Fibroblast of lung (primary cell): ENCODE measurements at regions not wholly inside any gene's neighbourhood (a gene's known extent, or its start where the extent isn't known, plus 50 kb on each side); places are given as distances from the start of the nearest gene placed in this dataset.

Experiments used
- DNase-seq, 2 donors: peaks; one replicate each; pipeline versions ENCODE4 v3.0.0 to v3.0.0-alpha.2; 2010; ENCODE audit warnings: low read depth in 2 of 2
- H2AFZ ChIP-seq: 2 replicates; pipeline ENCODE4 v1.5.1; 2012; ENCODE audit warnings: low read length, control low read depth, inconsistent platforms
- H3K27ac ChIP-seq: 2 replicates; pipeline ENCODE4 v1.5.1; 2011; ENCODE audit warnings: low read length, control low read depth; ENCODE audit not compliant: insufficient read depth
- H3K27me3 ChIP-seq: 2 replicates; pipeline ENCODE4 v1.5.1; 2011; ENCODE audit warnings: mild to moderate bottlenecking, low read length; ENCODE audit not compliant: control insufficient read depth, insufficient read depth
- H3K36me3 ChIP-seq: 2 replicates; pipeline ENCODE4 v1.5.1; 2011; ENCODE audit warnings: low read length; ENCODE audit not compliant: control insufficient read depth, insufficient read depth
- H3K4me1 ChIP-seq: 2 replicates; pipeline ENCODE4 v1.5.1; 2011; ENCODE audit warnings: low read length; ENCODE audit not compliant: control insufficient read depth, insufficient read depth; ENCODE audit errors: extremely low read depth
- H3K4me2 ChIP-seq: 2 replicates; pipeline ENCODE4 v1.5.1; 2011; ENCODE audit warnings: low read length, control low read depth; ENCODE audit not compliant: insufficient read depth; ENCODE audit errors: extremely low read depth
- H3K4me3 ChIP-seq, 4 experiments: fragments of 200-600 bp in 1 of 4; sonication (generic) in 1 of 4; replicated peaks in 1 of 4; 2 replicates each; pipeline ENCODE4 v1.5.1; 2011 to 2016; ENCODE audit warnings: low read length in 4 of 4, low read depth in 3 of 4, mild to moderate bottlenecking in 3 of 4, control low read depth in 2 of 4, inconsistent platforms in 1 of 4, mixed read lengths in 1 of 4; ENCODE audit not compliant: insufficient read depth in 1 of 4; ENCODE audit errors: control extremely low read depth in 1 of 4
- H3K79me2 ChIP-seq: 2 replicates; pipeline ENCODE4 v1.5.1; 2012; ENCODE audit warnings: mild to moderate bottlenecking, low read length, inconsistent platforms; ENCODE audit not compliant: control insufficient read depth, insufficient read depth
- H3K9ac ChIP-seq: 2 replicates; pipeline ENCODE4 v1.5.1; 2011; ENCODE audit warnings: mild to moderate bottlenecking, low read length, control low read depth; ENCODE audit not compliant: insufficient read depth
- H3K9me3 ChIP-seq: 2 replicates; pipeline ENCODE4 v1.5.1; 2012; ENCODE audit warnings: low read depth, low read length; ENCODE audit not compliant: control insufficient read depth, insufficient read depth
- H4K20me1 ChIP-seq: 2 replicates; pipeline ENCODE4 v1.5.1; 2011; ENCODE audit warnings: low read length; ENCODE audit not compliant: control insufficient read depth, insufficient read depth; ENCODE audit errors: extremely low read depth
- CTCF ChIP-seq, 2 donors: IDR thresholded peaks in 1 of 2; conservative IDR thresholded peaks in 1 of 2; 1 replicate in 1 of 2; 2 replicates in 1 of 2; pipeline ENCODE4 v1.5.1; 2011 to 2012; ENCODE audit warnings: low read length in 2 of 2, control low read depth in 1 of 2, inconsistent platforms in 1 of 2, low read depth in 1 of 2, mild to moderate bottlenecking in 1 of 2
- EZH2 ChIP-seq: IDR thresholded peaks from 2 replicates; pipeline ENCODE4 v1.5.1; 2012; ENCODE audit warnings: low read length, control low read depth, mild to moderate bottlenecking; ENCODE audit errors: missing control alignments

- DNase-seq, result no peak
- no peaks in the 10 kb centered on the region for H3K9me3 ChIP-seq
- H3K36me3 ChIP-seq, result no peaks in the 10 kb centered on the region
- no peak overlapping the region for H3K4me3 ChIP-seq
- H3K79me2 ChIP-seq, result no peaks in the 10 kb centered on the region
- H3K27ac ChIP-seq, result no peak overlapping the region
- no peak overlapping the region for H2AFZ ChIP-seq
- no peaks in the 10 kb centered on the region for H3K27me3 ChIP-seq
- H4K20me1 ChIP-seq, result no peaks in the 10 kb centered on the region
- no peaks in the 10 kb centered on the region for H3K4me1 ChIP-seq
- no peak overlapping the region for H3K4me2 ChIP-seq
- H3K9ac ChIP-seq, result no peak overlapping the region
- TF ChIP-seq EZH2 (no peak), CTCF (conservative IDR thresholded peaks at IDR 0.05 in 1 of 2, IDR thresholded peaks at IDR 0.05 in 1 of 2; ENCODE audit: low read depth in 1 of 2, low read length in 2 of 2) (no peak)
Observed at GRCh38 chr7:444606-445005, 75.0 kb downstream of the PDGFA start.

GRCh38 chr7:445020-445419 lies 74.6 kb downstream of the PDGFA start:
- H3K27me3 ChIP-seq, result no peaks in the 10 kb centered on the region
- no peaks in the 10 kb centered on the region for H3K79me2 ChIP-seq
- no peaks in the 10 kb centered on the region for H4K20me1 ChIP-seq
- DNase-seq, result no peak
- no peaks in the 10 kb centered on the region for H3K9me3 ChIP-seq
- H2AFZ ChIP-seq, result no peak overlapping the region
- no peak overlapping the region for H3K4me3 ChIP-seq
- H3K4me2 ChIP-seq, result no peak overlapping the region
- no peaks in the 10 kb centered on the region for H3K36me3 ChIP-seq
- no peak overlapping the region for H3K9ac ChIP-seq
- no peaks in the 10 kb centered on the region for H3K4me1 ChIP-seq
- no peak overlapping the region for H3K27ac ChIP-seq
- no peak for TF ChIP-seq EZH2
- TF ChIP-seq CTCF (conservative IDR thresholded peaks at IDR 0.05 in 1 of 2, IDR thresholded peaks at IDR 0.05 in 1 of 2; ENCODE audit: low read depth in 1 of 2, low read length in 2 of 2), result no peak

GRCh38 chr7:445563-446288 lies 73.9 kb downstream of the PDGFA start:
- Histone ChIP-seq H3K4me1 (no peaks in the 10 kb centered on the region), H3K79me2 (no peaks in the 10 kb centered on the region), H3K27me3 (no peaks in the 10 kb centered on the region), H4K20me1 (no peaks in the 10 kb centered on the region), H2AFZ (no peak overlapping the region), H3K9ac (no peak overlapping the region), H3K36me3 (no peaks in the 10 kb centered on the region), H3K27ac (no peak overlapping the region), H3K4me3 (no peak overlapping the region), H3K9me3 (no peaks in the 10 kb centered on the region), H3K4me2 (no peak overlapping the region)
- TF ChIP-seq EZH2 (no peak), CTCF (conservative IDR thresholded peaks at IDR 0.05 in 1 of 2, IDR thresholded peaks at IDR 0.05 in 1 of 2; ENCODE audit: low read depth in 1 of 2, low read length in 2 of 2) (no peak)
- DNase-seq, result no peak
